Heart left ventricle (tissue), 13 donors: ENCODE measurements at regions not wholly inside any gene's neighbourhood (a gene's known extent, or its start where the extent isn't known, plus 50 kb on each side); places are given as distances from the start of the nearest gene placed in this dataset.

ENCODE experiments used
- CTCF ChIP-seq, 12 donors: fragments of 200-600 bp; sonication (generic) in 4 of 12; IDR thresholded peaks; one replicate each; pipeline versions ENCODE4 v1.5.0 to v1.8.0; 2018 to 2022; ENCODE audit warnings: antibody characterized with exemption in 12 of 12, mild to moderate bottlenecking in 5 of 12
- POLR2A ChIP-seq, 2 donors: fragments of 450-650 bp; IDR thresholded peaks; one replicate each; pipeline ENCODE4 v1.6.1; 2017; ENCODE audit warnings: antibody characterized with exemption in 2 of 2, mild to moderate bottlenecking in 2 of 2, moderate library complexity in 2 of 2
- donor health status: ischemic (EF 13 %, LVEDD 7.1; RV severe dilation, severe dysfunction).
- donor health status: DM: no; HTN: yes; CAD: no.
- donor health status: DM: no; HTN: no; CAD: no.
- donor health status: ischemic (EF 25% LVEDD 6.9; RV normal size, moderate dysfunction).
- donor health status: ischemic (EF 25% LVEDD 5.7; RV mildly dilated, moderate dysfunction).
- donor health status: ischemic (EF 35%, LVEDD 5.7; RV mildly dilated, moderate dysfunction).
- donor health status: nonischemic (EF 11% LVEDD 7.7; RV severe dilation, severe dysfunction).
- donor health status: DM: yes; HTN: yes; CAD: no.
- donor health status: PGD.
- donor health status: ischemic (EF 29% LVEDD 5.4; RV normal size, mild dysfunction).
- donor health status: nonischemic (EF 23%, LVEDD 6.1; RV moderate dilation, normal function).

- TF ChIP-seq CTCF (IDR thresholded peaks at IDR 0.05) (no peak), POLR2A (IDR thresholded peaks at IDR 0.05) (no peak)
Measured at GRCh38 chr10:121059351-121059750, 208.2 kb downstream of the WDR11 start.
